T-helper 1 cell (primary cell): ENCODE measurements at regions not wholly inside any gene's neighbourhood (a gene's known extent, or its start where the extent isn't known, plus 50 kb on each side); places are given as distances from the start of the nearest gene placed in this dataset.
"Not testable (repeated sequence)": the region's sequence is repeated elsewhere in the genome, so short reads cannot be mapped to it uniquely, and the experiment has no call there.

Source experiments
- DNase-seq, 5 donors: peaks; one replicate each; pipeline ENCODE4 v3.0.0-alpha.2; 2012 to 2020

DNA sequence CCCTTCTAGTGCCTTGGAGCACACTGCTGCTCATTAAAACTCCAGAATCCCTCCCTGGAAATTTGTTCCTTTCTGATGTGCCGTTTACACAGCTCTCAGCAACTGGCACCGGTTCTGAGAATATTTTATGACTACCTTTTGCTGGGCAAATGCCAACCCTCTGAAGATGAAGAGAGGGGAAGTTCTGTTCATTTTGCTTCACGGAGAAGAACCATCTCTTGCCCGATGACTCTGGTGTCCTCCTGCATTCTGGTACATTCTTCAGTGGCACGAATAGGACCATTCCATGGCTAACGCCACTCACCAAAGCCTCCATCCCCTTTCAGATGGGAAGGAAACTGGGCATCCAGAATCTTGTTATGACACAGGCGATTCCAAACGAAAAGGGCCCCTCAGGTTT is 96.2 kb upstream of the SIM2 start:
- no peak for DNase-seq

DNA sequence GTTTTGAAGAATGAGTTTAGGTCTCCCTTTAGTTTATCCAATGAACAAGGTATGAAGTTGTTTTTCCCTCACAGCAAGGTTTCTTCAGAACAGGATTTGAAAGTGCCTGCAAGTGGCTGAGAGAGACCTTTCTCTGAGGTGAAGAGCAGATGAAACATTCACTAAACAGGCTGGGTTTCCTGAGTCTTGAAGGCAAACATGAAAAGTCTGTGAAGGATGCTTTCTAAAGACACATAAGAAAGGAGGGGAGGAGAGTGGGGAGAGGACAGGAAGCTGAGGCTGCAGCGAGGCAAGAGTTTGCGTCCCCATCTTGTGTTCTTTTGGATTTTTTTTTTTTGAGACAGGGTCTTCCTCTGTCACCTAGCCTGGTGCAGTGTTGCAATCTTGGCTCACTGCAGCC is 95.7 kb upstream of the SIM2 start:
- DNase-seq, result no peak

- no peak for DNase-seq
Observed at GRCh38 chr21:36605426-36605825, 93.5 kb upstream of the SIM2 start.

DNA sequence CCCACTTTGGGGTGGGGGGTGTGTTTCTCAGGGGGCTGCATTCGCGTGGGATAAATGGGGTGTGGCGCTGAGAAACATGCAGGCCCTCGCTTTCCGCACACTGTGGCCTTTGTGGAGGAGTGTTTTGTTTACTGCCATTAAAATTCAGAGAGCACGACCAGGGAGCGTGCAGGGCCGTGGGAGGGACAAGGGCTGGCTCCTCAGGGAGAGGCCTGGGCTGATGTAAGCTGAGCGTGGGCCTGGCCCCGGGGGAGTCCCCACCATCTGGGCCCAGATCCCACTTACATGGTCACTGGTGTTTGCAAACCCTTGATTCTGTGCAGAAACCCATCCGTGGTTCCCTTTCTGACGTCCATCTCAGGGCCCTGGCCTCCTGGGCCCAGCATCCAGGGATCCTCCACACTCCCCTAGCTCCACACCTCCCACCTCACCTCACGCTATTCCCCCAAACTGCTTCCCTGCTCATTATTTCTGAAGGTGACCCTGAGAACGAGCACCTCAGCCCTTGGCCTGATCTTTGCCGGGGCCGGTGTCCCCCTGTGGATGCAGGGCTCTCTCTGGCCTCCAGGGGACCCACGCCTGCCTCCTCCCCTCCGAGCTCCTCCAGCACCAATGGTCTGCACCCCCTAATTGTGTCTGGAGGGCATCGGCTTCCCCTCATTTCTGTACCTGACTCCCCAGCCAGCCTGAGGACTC is 92.5 kb upstream of the SIM2 start:
- no peak for DNase-seq

DNA sequence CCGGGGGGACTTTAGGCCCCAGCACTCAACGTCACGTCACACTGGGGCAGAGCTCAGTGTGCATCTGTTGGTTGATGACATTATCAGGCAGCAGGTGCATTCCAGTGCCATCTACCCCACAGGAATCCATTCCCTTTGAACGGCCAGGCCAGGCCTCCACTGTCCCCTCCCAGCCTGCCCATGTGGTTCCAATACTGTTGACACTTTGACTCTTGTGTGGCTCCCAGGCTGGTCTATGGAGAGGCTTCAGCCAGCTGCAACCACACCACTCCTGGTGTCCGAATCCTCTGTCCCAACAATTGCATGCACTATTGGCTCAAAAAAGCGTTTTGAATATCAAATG is 92.0 kb upstream of the SIM2 start:
- no peak for DNase-seq

DNA sequence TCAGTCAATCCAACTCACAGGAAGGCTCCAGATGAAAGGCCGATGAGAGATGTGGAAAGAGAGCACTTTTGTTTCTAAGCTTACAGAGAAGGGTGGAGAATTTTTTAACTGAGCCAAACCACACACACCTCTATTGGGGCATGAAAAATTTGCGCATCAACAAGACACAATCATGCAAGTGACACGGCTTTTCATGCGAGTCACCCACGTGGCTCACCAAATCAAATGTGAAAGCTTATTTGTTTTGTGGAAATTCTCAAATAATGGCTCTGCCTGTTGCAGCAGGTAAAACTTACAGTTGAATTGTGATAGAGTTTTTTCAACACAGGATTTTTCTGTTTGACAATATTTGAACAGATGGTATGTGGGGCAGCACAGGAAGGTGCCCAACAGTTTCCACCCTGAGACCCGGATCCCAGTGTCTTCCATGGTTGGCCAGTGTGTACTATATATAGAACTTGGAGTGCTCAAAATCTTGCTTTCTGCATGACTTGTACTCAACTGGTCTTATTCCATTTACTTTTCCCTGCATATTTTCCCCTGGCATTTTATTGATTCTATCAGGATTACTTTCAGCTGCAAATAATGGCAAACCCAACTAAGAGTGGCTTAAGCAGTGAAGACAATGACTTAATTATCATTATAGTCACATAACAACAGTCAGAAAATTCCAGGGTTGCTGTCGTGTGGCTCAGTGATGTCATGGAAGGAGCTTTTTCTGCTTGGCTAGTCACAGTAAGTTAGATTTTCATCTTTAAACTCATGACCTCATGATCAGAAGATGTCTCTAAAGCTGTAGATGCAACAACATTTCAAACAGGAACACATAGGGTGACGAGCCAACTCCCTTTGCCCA is 90.6 kb upstream of the SIM2 start:
- DNase-seq, result no peak

DNA sequence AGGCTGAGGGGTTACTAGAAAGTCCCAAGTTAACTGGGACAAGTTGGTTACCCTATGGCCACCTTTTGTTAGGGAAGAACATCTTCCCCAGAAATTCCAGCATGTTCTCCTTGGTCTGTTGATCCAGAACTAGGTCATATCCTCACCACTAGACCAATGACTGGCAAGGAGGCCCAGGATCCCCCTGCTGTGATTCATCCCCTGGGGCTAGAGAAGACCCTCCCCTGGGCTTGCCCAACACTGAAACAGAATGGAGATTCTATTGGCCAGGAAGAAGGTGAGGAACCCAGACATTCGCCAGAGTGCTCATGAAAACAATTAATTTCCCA is 90.1 kb upstream of the SIM2 start:
- DNase-seq, result no peak

DNA sequence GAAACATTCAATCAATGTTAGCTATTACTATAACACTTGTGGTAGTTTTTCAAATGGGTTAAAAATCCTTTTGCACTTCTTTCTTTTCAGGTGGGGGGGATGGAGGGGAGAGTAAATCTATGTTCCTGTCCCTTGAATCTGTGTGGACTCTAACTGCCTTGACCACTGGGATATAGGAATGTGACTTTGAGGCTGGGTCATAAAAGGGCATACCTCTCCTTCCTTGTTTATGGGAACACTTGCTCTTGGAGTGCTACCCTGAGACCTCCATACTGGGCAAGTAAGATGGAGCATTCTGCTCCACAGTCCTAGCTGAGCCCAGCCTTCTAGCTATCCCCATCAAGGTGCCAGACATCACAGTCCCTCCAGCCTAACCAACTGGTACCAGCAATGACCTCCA is 89.3 kb upstream of the SIM2 start:
- DNase-seq, result no peak

DNA sequence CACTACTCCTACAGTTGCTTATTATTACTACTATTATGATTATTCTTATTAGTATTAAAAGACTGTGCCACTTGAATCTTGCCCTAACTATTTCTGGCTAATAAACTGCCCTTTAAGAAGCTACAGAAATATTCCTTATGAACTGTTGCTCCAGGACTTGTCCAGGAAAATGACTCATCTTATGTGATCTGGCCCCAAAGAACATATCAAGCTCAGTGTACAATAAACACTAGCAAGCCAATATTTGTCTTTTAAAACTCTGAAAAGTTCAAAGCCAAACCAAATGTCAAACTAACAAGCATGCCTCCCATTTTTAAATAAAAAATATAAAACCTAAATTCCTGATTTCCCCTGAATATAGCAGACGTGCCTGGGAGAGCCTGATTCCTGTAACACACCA is 88.7 kb upstream of the SIM2 start:
- DNase-seq, result no peak

DNA sequence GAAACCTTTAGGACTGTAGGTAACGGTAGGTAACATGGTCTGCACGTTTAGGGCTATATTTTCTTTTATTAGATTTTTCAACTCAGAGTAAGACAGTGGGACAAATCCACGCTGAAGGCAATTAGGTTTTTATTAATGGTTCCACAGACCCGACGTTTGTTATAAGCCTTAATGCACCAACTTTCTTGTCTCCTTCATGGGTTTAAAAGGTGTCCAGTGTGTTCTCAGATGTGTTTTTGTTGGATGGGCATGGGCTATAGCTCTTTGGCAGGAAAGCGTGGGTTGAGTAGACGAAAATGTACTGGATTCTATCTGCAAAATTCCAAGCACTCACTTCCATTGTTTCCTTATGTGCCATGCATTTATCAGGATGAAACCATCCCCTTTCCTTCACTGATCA is 88.0 kb upstream of the SIM2 start:
- DNase-seq, result no peak

DNA sequence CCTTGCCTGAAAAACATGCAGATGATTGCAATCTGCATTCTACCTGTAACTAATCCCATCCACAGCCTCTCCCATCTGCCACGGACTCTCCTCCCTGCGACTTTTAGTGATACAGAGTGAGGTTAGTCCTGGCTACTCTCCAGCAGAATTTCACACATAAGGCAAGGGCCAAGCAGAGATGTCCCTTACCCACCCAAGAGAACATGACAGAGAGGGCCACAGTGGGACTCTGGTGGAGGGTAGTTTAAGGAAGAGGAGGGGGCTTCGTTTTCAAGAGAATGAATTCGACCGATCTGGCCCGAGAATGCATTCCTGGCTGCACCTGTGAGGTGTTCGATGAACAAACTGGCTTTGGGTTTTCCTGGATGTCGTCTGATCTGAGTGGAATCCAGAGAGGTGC is 87.5 kb upstream of the SIM2 start:
- DNase-seq, result no peak

DNA sequence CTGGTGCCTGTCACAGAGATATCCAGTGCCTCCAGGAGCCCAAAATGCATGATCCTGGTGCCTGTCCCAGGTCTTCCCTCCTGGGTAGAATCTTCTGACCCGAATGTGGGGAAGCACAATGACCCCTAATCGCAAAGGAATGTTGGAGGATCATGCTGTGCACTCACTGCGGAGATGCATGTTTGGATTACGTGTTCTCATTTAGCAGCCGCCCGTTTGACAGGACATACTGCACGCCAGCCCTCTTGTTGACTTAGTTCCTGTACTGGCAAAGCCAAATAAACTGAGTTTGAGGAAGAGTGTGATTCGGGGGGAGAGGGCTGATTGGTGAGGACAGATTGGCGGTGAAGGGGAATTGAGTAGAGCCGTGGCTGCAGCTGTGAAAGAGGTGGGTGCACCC is 85.9 kb upstream of the SIM2 start:
- no peak for DNase-seq

DNA sequence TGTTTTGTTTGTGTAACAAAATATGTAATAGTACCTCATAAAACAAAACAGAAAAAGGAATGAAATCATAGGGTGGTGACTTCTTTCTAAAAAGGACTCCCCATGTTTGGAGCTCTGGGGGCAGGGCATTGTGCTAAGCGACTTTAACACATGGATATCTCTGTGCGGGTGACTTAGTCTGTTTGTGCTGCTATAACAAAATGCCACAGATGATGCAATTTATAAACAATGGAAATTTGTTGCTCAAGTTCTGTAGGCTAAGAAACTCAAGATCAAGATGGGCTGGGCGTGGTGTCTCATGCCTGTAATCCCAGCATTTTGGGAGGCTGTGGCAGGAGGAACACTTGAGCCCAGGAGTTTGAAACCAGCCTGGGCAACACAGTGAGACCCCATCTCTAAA is 85.4 kb upstream of the SIM2 start:
- DNase-seq, result no peak

DNA sequence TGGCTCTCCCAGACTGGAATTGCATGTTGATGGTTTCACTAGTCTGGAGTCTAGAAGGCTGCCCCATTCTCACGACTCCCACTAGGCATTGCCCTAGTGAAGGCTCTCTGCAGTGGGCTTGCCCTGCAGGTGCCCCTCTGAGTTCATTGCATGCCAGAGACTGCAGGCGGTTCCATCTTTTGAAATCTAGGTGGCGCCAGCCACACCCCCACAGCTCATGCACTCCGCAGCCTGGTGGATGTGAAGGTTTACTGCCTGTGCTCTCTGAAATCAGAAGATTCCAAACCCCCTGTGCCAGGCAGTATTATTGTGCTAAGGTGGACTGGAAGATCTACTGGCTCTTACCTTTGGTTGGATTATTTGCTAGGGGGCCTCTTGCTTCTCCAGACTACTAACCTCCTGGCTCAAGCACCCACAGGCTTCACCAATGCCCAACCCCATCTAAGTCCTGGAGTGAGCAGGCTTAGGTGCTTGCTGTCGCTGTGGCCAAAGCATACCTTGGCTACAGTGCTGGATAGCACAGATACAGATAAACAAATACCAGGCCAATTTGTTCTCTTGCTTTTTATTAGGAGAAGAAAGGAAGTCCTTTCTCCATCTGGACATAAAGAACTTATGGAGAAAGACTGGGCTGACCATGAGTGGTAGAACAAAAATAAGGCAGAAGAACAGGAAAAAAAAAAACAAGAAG is 83.5 kb upstream of the SIM2 start:
- no peak for DNase-seq

DNA sequence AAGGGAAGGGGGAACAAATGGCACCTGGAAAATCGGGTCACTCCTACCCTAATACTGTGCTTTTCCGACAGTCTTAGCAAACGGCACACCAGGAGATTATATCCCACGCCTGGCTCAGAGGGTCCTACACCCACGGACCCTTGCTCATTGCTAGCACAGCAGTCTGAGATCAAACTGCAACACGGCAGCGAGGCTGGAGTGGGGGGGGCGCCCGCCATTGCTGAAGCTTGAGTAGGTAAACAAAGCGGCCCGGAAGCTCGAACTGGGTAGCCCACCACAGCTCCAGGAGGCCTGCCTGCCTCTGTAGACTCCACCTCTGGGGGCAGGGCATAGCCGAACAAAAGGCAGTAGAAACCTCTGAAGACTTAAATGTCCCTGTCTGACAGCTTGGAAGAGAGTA is 82.1 kb upstream of the SIM2 start:
- not testable (repeated sequence) for DNase-seq

DNA sequence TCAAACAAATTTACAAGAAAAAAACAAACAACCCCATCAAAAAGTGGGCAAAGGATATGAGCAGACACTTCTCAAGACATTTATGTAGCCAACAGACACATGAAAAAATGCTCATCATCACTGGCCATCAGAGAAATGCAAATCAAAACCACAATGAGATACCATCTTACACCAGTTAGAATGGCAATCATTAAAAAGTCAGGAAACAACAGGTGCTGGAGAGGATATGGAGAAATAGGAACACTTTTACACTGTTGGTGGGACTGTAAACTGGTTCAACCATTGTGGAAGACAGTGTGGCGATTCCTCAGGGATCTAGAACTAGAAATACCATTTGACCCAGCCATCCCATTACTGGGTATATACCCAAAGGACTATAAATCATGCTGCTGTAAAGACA is 77.1 kb upstream of the SIM2 start:
- DNase-seq, result not testable (repeated sequence)

DNA sequence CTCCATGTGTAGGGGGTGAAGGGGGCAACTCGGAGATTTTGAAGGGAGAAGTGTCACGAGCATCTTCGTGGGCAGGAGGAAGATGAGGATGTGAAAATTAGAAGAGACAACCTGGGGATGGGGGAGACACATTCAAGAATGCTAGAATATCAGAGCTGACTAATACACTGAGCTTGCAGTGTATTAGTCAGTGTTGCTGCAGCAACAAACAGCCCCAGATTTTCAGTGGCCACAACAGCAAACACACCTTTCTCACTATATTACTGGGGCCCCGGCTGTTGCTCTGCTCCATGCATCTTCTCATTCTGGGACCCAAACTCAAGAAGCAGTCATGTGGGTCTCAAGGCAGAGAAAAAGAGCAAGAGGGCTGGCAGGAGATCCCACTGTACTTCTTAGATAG is 74.8 kb upstream of the SIM2 start:
- DNase-seq, result no peak

DNA sequence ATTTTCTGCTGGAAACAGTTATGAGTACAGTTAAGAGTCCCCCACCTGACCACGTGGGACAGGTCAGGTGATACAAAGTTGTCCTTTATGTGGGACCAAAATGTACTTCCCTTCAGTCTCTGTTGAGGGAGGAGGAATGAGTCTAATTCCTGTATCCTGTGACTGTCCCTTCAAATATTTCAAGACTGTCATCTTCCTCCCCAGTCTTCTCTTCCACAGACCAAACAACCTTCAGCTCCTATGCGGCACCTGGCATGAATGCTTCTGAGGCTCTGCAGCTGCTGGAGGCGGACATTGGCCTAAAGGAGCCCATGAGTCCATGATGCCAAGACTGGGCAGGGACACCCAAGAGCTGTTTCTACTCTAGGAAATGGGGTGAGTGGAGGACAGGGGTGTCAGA is 72.1 kb upstream of the SIM2 start:
- DNase-seq, result no peak

DNA sequence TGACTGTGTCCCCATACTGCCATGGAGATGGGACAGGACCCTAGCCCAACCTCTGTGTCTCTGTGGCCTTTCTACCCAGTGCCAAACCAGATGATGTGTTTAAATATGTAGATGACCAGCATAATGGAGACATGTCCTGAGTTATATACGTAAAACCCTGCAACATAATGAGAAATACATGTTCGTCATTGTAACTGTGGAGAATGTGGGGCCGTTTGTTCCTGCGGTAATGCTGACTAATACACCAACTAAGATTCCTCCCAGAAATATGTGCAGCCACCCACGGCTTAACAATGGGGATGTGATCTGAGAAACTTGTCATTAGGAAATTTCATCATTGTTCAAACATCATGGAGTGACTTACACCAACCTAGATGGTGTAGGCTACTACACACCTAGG is 71.7 kb upstream of the SIM2 start:
- no peak for DNase-seq

DNA sequence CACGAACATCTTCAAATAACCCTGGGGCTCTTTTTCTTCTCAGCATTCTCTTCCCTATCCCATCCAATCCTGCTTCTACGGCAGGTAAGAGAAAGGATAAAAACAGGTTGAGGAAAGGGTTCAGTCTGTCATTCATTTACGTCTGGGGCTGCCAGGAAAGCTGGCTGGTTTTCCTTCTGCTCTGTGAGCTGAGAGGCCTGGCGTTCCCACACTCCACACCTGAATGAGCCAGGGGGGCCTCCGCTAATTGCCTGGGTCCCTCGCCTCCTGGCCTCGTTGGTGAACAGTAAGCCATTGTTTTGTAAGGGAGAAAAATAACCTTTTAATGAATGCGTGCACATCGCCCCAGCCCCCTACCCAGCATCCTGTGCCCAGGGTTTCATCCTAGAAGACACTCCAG is 70.8 kb upstream of the SIM2 start:
- no peak for DNase-seq

DNA sequence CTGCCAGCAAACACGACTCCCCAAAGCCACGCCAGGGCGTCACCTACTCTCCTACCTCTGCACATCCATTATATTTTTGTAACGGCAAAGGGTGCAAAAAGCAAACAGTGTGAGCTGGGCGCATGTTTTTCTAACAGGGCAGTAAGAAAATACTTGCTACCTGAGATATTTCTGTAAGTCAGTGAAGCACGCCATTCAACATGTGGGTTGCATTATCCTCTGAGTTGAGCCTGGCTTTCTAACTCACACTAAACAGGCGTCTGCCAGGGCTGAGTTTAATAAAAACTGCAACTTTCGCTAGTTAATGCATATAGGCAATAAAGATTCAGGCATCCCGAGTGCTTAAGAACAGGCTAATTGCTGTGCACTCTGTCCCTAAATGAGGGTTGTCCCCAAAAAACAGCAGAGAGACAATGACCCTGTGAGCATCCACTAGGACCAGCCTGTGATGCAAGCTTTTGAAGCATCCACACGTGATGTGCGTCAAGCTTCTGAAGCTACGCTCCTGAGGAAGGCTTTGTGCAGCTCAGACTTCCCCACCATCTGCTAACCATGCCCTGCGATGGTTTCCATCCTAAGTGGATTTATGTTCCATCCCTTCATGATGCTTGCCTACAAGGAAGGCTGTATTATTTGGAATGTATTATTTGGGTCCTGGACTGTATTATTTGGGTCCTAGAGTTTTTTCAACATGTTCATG is 70.0 kb upstream of the SIM2 start:
- DNase-seq, result no peak

- peak; percentile 18 to 50 (median 32) for DNase-seq
Observed at GRCh38 chr21:36630485-36631206, 68.3 kb upstream of the SIM2 start.

DNA sequence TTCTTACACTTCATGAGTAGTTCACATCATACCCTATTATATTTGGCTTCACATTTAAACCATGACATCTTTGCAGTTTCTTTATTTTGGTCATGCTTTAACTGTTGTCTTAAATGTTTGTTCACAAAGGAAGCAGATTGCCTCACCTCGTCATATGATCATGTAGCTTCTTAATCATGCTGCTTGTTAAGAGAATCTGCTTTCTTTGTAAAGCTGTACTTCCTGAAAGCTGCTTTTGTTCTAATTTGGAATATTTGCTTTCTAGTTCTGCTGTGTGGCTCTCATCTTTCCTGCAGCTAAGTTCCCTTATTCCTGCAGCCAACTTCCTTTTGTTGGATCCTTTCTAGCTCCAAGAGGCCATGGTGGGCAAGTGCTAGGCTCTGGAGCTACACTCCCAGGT is 62.9 kb upstream of the SIM2 start:
- no peak for DNase-seq
